IMR-90 (cell line): ENCODE measurements at regions not wholly inside any gene's neighbourhood (a gene's known extent, or its start where the extent isn't known, plus 50 kb on each side); places are given as distances from the start of the nearest gene placed in this dataset.

ENCODE experiments used
- ATAC-seq: fragments of 200-7000 bp; cut with Tn5 transposase; 2 replicates; pipeline ENCODE4 v1.9.1; 2020; ENCODE audit warnings: low read depth, mild to moderate bottlenecking, moderate library complexity
- BruUV-seq: library from RNA; stranded (reverse); fragments of 400-500 nt; replicated peaks from 2 replicates; lab custom pipeline; 2021; lab: Mats Ljungman, UMichigan
- CTCF ChIA-PET: fragments of 300-600 bp; formaldehyde crosslinking; extraction: SDS; loops from one replicate; lab custom pipeline; 2021; ENCODE audit warnings: antibody characterized with exemption; lab: Yijun Ruan, JAX
- POLR2A ChIA-PET: fragments of 300-600 bp; sonication (Branson Sonifier 250); formaldehyde crosslinking; loops from one replicate; lab custom pipeline; 2022; ENCODE audit warnings: antibody characterized with exemption; ENCODE audit not compliant: unreplicated experiment; lab: Charles Lee
- DNase-seq: peaks from one replicate; pipeline ENCODE4 v3.0.0; 2013
- H2AFZ ChIP-seq: replicated peaks from 2 replicates; pipeline ENCODE3; 2013; ENCODE audit warnings: low read length, mild to moderate bottlenecking; ENCODE audit not compliant: poor library complexity
- H2AK5ac ChIP-seq: 2 replicates; pipeline ENCODE4 v1.6.1; 2013; ENCODE audit warnings: low read depth, low read length, inconsistent platforms
- H2AK9ac ChIP-seq: replicated peaks from 2 replicates; pipeline ENCODE3; 2013; ENCODE audit warnings: mild to moderate bottlenecking, low read depth, low read length, moderate library complexity; ENCODE audit not compliant: poor library complexity
- H2BK120ac ChIP-seq: 2 replicates; pipeline ENCODE4 v1.6.1; 2013; ENCODE audit warnings: low read depth, low read length, inconsistent platforms
- H2BK15ac ChIP-seq: 3 replicates; pipeline ENCODE4 v1.6.1; 2013; ENCODE audit warnings: low read depth, low read length, inconsistent platforms
- H2BK20ac ChIP-seq: 2 replicates; pipeline ENCODE4 v1.6.1; 2013; ENCODE audit warnings: low read depth, mild to moderate bottlenecking, inconsistent platforms, low read length, moderate library complexity
- H2BK5ac ChIP-seq: 2 replicates; pipeline ENCODE4 v1.6.1; 2013; ENCODE audit warnings: mild to moderate bottlenecking, low read depth, low read length, inconsistent platforms; ENCODE audit not compliant: poor library complexity, severe bottlenecking
- H3K14ac ChIP-seq: replicated peaks from 2 replicates; pipeline ENCODE4 v1.6.1; 2013; ENCODE audit warnings: low read depth, low read length, inconsistent platforms
- H3K18ac ChIP-seq: 2 replicates; pipeline ENCODE4 v1.6.1; 2013; ENCODE audit warnings: low read depth, low read length, control low read depth
- H3K23ac ChIP-seq: 2 replicates; pipeline ENCODE4 v1.6.1; 2013; ENCODE audit warnings: low read depth, low read length, inconsistent platforms
- H3K27ac ChIP-seq: 2 replicates; pipeline ENCODE4 v1.5.1; 2013; ENCODE audit warnings: mild to moderate bottlenecking, control low read depth, low read length; ENCODE audit not compliant: insufficient read depth
- H3K27me3 ChIP-seq: 2 replicates; pipeline ENCODE4 v1.6.1; 2013; ENCODE audit warnings: low read length; ENCODE audit not compliant: control insufficient read depth, insufficient read depth
- H3K36me3 ChIP-seq: 2 replicates; pipeline ENCODE4 v1.6.1; 2013; ENCODE audit warnings: low read length, mixed read lengths; ENCODE audit not compliant: control insufficient read depth, insufficient read depth
- H3K4ac ChIP-seq: 2 replicates; pipeline ENCODE4 v1.6.1; 2013; ENCODE audit warnings: low read depth, low read length, inconsistent platforms
- H3K4me1 ChIP-seq: 2 replicates; pipeline ENCODE4 v1.6.1; 2013; ENCODE audit warnings: low read length, mixed read lengths; ENCODE audit not compliant: control insufficient read depth, insufficient read depth
- H3K4me2 ChIP-seq: 2 replicates; pipeline ENCODE4 v1.6.1; 2013; ENCODE audit warnings: low read depth, mild to moderate bottlenecking, control low read depth, low read length, moderate library complexity
- H3K4me3 ChIP-seq: 2 replicates; pipeline ENCODE4 v1.5.1; 2013; ENCODE audit warnings: low read depth, mild to moderate bottlenecking, control low read depth, low read length, moderate library complexity; ENCODE audit not compliant: insufficient read depth
- H3K56ac ChIP-seq: 2 replicates; pipeline ENCODE4 v1.6.1; 2013; ENCODE audit warnings: low read length, inconsistent platforms; ENCODE audit not compliant: insufficient read depth; ENCODE audit errors: extremely low read depth
- H3K79me1 ChIP-seq, 2 experiments: 2 replicates each; pipeline ENCODE4 v1.6.1; 2013; ENCODE audit warnings: low read length in 2 of 2, inconsistent platforms in 1 of 2, low read depth in 1 of 2
- H3K9ac ChIP-seq: 2 replicates; pipeline ENCODE4 v1.6.1; 2013; ENCODE audit warnings: low read depth, low read length, control low read depth
- H3K9me1 ChIP-seq: 2 replicates; pipeline ENCODE4 v1.6.1; 2013; ENCODE audit warnings: low read length, inconsistent platforms; ENCODE audit not compliant: insufficient read depth
- H3K9me3 ChIP-seq: 2 replicates; pipeline ENCODE4 v1.6.1; 2013; ENCODE audit warnings: low read length; ENCODE audit not compliant: control insufficient read depth, insufficient read depth
- H4K20me1 ChIP-seq: 2 replicates; pipeline ENCODE4 v1.6.1; 2013; ENCODE audit warnings: low read length, inconsistent platforms; ENCODE audit not compliant: insufficient read depth
- H4K5ac ChIP-seq: 2 replicates; pipeline ENCODE4 v1.6.1; 2013; ENCODE audit warnings: mild to moderate bottlenecking, low read depth, low read length, control low read depth
- H4K8ac ChIP-seq, 2 experiments: 2 replicates each; pipeline ENCODE4 v1.6.1; 2013; ENCODE audit warnings: low read depth in 2 of 2, low read length in 2 of 2, control low read depth in 1 of 2, inconsistent platforms in 1 of 2
- H4K91ac ChIP-seq: 2 replicates; pipeline ENCODE4 v1.6.1; 2013; ENCODE audit warnings: low read depth, low read length, inconsistent platforms; ENCODE audit not compliant: insufficient read depth
- BHLHE40 ChIP-seq: fragments of 150-350 bp; IDR thresholded peaks from 2 replicates; pipeline ENCODE4 v1.6.1; 2016; ENCODE audit warnings: mild to moderate bottlenecking, low read depth, low read length
- CHD1 ChIP-seq: IDR thresholded peaks from 2 replicates; pipeline ENCODE4 v1.6.1; 2012; ENCODE audit warnings: low read depth, low read length, improper control_type of control experiment
- MAFK ChIP-seq: IDR thresholded peaks from 2 replicates; pipeline ENCODE4 v1.6.1; 2012; ENCODE audit warnings: low read depth, low read length, improper control_type of control experiment
- MAZ ChIP-seq: IDR thresholded peaks from 2 replicates; pipeline ENCODE4 v1.6.1; 2012; ENCODE audit warnings: low read depth, mild to moderate bottlenecking, low read length, improper control_type of control experiment, moderate library complexity, borderline replicate concordance
- MXI1 ChIP-seq: IDR thresholded peaks from 2 replicates; pipeline ENCODE4 v1.6.1; 2012; ENCODE audit warnings: low read depth, mild to moderate bottlenecking, low read length, moderate library complexity, borderline replicate concordance
- RAD21 ChIP-seq: IDR thresholded peaks from 2 replicates; pipeline ENCODE4 v1.6.1; 2012; ENCODE audit warnings: low read length, improper control_type of control experiment
- SMC3 ChIP-seq: fragments of 150-350 bp; IDR thresholded peaks from 2 replicates; pipeline ENCODE4 v1.6.1; 2016; ENCODE audit warnings: low read depth, mild to moderate bottlenecking, antibody characterized with exemption, low read length, moderate library complexity
- USF2 ChIP-seq: fragments of 150-350 bp; IDR thresholded peaks from 2 replicates; pipeline ENCODE4 v1.6.1; 2017; ENCODE audit warnings: mild to moderate bottlenecking, antibody characterized with exemption, low read length, low read depth
- WGBS, 2 experiments: methylation state at CpG; one replicate each; pipeline versions ENCODE4 v1.1.5 to v1.1.7; 2013; ENCODE audit warnings: missing lambda C conversion rate in 2 of 2; ENCODE audit not compliant: insufficient read length in 1 of 2; ENCODE audit errors: extremely low coverage in 2 of 2; 5-methylcytosine and 5-hydroxymethylcytosine counted together
- dilution Hi-C: fragments of 300-500 bp; cut with HindIII; formaldehyde crosslinking; loops from one replicate; pipeline ENCODE4 v1.14.3; 2018; ENCODE audit warnings: low sequenced_read_pairs; ENCODE audit not compliant: unreplicated experiment
- in situ Hi-C: fragments of 300-500 bp; cut with MboI; formaldehyde crosslinking; loops from 3 replicates; pipeline ENCODE4 v1.14.3; 2019; ENCODE audit warnings: low sequenced_read_pairs, inconsistent platforms, mixed read lengths
- intact Hi-C: fragments of 100-400 bp; cut with micrococcal nuclease; formaldehyde crosslinking; loops from 2 replicates; pipeline ENCODE4 v1.10.0; 2022

GRCh38 chr16:64426131-64426666 is 695.7 kb downstream of the CDH11 start:
- H2BK5ac ChIP-seq: no peak overlapping the region
- H2AK5ac ChIP-seq: no peak overlapping the region
- no peak overlapping the region for H4K8ac ChIP-seq
- H2AK9ac ChIP-seq: no peak overlapping the region
- intact Hi-C loops (no loop called here), dilution Hi-C loops (no loop called here), in situ Hi-C loops (loop anchor here (25.0 kb wide), 1 partner anchor 686 kb away; the partner anchor contains the start of gene CDH11)
- no peak overlapping the region for H3K23ac ChIP-seq
- no peak overlapping the region for H2BK120ac ChIP-seq
- H3K9me3 ChIP-seq: no peaks in the 10 kb centered on the region; the same call in 1 of the 2 replicates
- H2BK15ac ChIP-seq: no peak overlapping the region
- no peak overlapping the region for H2AFZ ChIP-seq
- H3K27me3 ChIP-seq: no peaks in the 10 kb centered on the region; the same call in 1 of the 2 replicates
- DNase-seq (no peak), ATAC-seq (no peak)
- WGBS, 2 experiments: no CpG with 5 or more reads among the region's 3 CpGs
- POLR2A ChIA-PET: interaction anchor here (0.6 kb wide), 1 partner anchor 9 kb away, joined by 3 read pairs; no protein-coding TSS in a partner anchor
- no peak overlapping the region for H3K4me2 ChIP-seq
- CTCF ChIA-PET: no interaction called here
- no TSS peak for BruUV-seq
- H3K27ac ChIP-seq: no peak overlapping the region
- H3K36me3 ChIP-seq: no peaks in the 10 kb centered on the region
- no peaks in the 10 kb centered on the region; the same call in none of the 2 replicates for H3K4me1 ChIP-seq
- H4K20me1 ChIP-seq: no peaks in the 10 kb centered on the region
- H3K9ac ChIP-seq: no peak overlapping the region
- TF ChIP-seq CHD1 (no peak), BHLHE40 (no peak), SMC3 (no peak), RAD21 (no peak), MXI1 (no peak), USF2 (no peak), MAFK (no peak), MAZ (no peak)
- H2BK20ac ChIP-seq: no peak overlapping the region
- H3K4ac ChIP-seq: no peak overlapping the region
- H3K18ac ChIP-seq: no peak overlapping the region
- H4K91ac ChIP-seq: no peak overlapping the region
- H3K9me1 ChIP-seq: no peaks in the 10 kb centered on the region
- no peak overlapping the region for H3K4me3 ChIP-seq
- no peak overlapping the region for H3K14ac ChIP-seq
- H3K56ac ChIP-seq: no peak overlapping the region
- no peak overlapping the region for H4K5ac ChIP-seq
- H3K79me1 ChIP-seq: no peaks in the 10 kb centered on the region
